ENCODE measurements at regions not wholly inside any gene's neighbourhood (a gene's known extent, or its start where the extent isn't known, plus 50 kb on each side); places are given as distances from the start of the nearest gene placed in this dataset.

DNA sequence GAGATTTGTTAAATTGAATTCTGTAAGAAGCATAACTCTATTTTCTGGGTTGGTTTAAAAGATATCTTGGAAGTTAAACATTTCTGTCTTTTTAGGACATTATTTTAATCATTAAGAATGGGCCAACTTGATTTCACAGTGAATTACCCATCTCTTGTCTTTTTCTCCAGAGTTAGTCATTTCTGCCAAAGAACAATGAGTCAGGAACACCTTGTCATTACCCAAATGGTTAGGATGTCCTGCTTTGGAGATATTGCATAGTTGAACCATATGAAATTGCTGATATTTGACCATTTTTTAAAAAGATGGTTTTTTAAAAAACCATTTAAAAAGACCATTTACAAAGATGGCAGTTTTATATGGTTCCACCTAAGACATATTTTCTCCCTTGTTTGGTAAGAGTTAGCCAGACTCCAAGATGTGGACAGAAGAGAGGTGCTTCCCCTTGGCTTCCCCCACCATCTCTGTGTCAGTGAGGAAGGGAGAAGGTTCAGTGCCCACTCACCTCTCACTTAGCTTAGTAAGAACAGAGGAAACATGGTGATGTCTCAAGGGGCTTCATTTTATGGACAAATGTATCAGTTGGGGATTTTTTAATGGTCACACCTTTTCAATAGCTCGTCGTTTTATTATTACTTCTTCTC lies 103.0 kb downstream of the PCSK1 start:
- Histone ChIP-seq H3K27ac (ENCODE audit: low read depth, low read length) (no peak overlapping the region), H3K36me3 (ENCODE audit: insufficient read depth, low read length) (no peaks in the 10 kb centered on the region), H3K27me3 (ENCODE audit: insufficient read depth, low read length) (no peaks in the 10 kb centered on the region), H3K9me3 (ENCODE audit: control insufficient read depth in 1 of 2, low read length in 2 of 2) (no peaks in the 10 kb centered on the region), H3K4me3 (ENCODE audit: low read length in 2 of 2) (no peak overlapping the region), H3K4me1 (ENCODE audit: insufficient read depth, low read length) (no peaks in the 10 kb centered on the region)
- intact Hi-C loops (cut with micrococcal nuclease): no loop called here
- Mint-ChIP-seq H3K27me3 (peaks cover 9 to 12% of the 10 kb centered on the region in 2 donors), H3K4me1 (no peaks in the 10 kb centered on the region), H3K4me3 (no peak overlapping the region), H3K27ac (no peak overlapping the region), H3K9me3 (no peaks in the 10 kb centered on the region), H3K36me3 (no peaks in the 10 kb centered on the region)
- ChIA-PET POLR2A (ENCODE audit: partially characterized antibody) (no interaction called here), CTCF (ENCODE audit: partially characterized antibody) (interaction anchor here (0.9 to 3.3 kb wide), 3 partner anchors 10 to 467 kb away, joined by 3 to 11 read pairs (median 4); no protein-coding TSS in a partner anchor)
- no peak for DNase-seq

DNA sequence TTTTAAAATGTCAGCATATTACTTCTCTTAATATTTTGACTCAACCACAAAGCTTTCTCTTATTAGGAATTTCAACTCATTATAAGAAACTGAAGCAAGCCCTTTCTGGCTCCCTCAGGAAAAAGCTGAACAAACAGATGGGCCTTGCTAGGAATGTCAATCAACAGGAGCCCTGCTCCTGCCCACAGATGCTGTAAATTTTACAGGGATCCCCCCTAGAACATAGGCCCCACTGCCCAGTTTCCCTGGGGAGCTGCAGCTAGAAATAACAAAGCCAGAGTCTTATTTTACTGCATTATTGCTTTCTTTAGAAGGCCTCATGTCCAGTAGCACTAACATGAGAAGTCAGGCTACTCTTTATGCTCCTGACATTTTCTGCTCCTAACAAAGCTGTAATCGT lies 103.8 kb downstream of the PCSK1 start:
- Histone ChIP-seq H3K27ac (ENCODE audit: low read depth, low read length) (no peak overlapping the region), H3K4me1 (ENCODE audit: insufficient read depth, low read length) (no peaks in the 10 kb centered on the region), H3K4me3 (ENCODE audit: low read length in 2 of 2) (no peak overlapping the region), H3K36me3 (ENCODE audit: insufficient read depth, low read length) (no peaks in the 10 kb centered on the region), H3K27me3 (ENCODE audit: insufficient read depth, low read length) (no peaks in the 10 kb centered on the region), H3K9me3 (ENCODE audit: control insufficient read depth in 1 of 2, low read length in 2 of 2) (no peaks in the 10 kb centered on the region)
- ChIA-PET CTCF (ENCODE audit: partially characterized antibody) (interaction anchor here (0.9 to 3.3 kb wide), 4 partner anchors 10 to 470 kb away, joined by 3 to 11 read pairs (median 4); no protein-coding TSS in a partner anchor), POLR2A (ENCODE audit: partially characterized antibody) (no interaction called here)
- Mint-ChIP-seq H3K36me3 (no peaks in the 10 kb centered on the region), H3K9me3 (no peaks in the 10 kb centered on the region), H3K4me3 (no peak overlapping the region), H3K4me1 (no peaks in the 10 kb centered on the region), H3K27me3 (peaks cover 9 to 12% of the 10 kb centered on the region in 2 donors), H3K27ac (no peak overlapping the region)
- DNase-seq: no peak
- intact Hi-C loops (cut with micrococcal nuclease): no loop called here

DNA sequence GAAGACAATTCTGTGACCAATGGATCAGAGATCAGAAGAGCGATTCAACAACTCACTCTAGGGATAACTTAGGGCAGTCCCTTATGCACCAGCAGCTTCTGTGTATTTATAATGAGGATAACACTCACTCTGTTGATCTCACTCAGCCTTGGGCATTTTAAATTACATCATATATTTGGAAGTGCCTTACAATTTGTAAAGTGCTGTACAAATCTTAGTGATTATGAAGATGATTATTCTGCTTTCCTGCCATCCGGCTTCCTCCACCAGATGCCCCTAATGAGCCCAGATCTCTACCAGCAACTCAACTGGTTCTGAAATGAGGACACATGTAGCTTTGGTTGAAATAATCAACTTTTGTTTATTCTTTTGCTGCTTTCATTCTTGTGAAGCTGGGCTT lies 105.3 kb downstream of the PCSK1 start:
- H3K4me3 Mint-ChIP-seq: no peak overlapping the region
- POLR2A ChIA-PET (ENCODE audit: partially characterized antibody): no interaction called here

DNA sequence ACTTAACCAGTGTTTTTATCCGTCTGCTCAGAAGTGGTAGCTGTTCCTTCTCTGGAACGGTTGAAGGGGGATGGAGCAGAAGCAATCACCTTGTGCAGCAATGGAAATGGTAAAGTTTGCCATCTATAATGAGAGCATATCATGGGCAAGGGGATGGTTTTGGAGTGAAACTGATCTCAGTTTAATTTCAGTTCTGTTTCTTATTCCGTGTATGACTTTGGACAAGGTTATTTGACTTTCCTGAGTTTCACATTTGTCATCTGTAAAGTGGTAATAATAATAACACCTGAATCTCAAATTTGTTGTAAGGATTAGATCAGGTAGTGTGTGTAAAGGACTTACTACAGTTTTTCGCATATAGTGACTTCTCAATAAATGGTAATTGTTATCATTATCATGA lies 106.1 kb downstream of the PCSK1 start:
- ChIA-PET POLR2A (ENCODE audit: partially characterized antibody) (no interaction called here), CTCF (ENCODE audit: partially characterized antibody) (interaction anchor here (5.9 kb wide), 1 partner anchor 9 kb away, joined by 29 read pairs; no protein-coding TSS in a partner anchor)
- intact Hi-C loops (cut with micrococcal nuclease): no loop called here
- no peak overlapping the region for H3K4me3 Mint-ChIP-seq
- peaks cover 8 to 10% of the 10 kb centered on the region in 2 donors for H3K27me3 Mint-ChIP-seq
- no peak for DNase-seq
- no peaks in the 10 kb centered on the region for H3K4me1 Mint-ChIP-seq
- H3K9me3 Mint-ChIP-seq: no peaks in the 10 kb centered on the region
- no peak overlapping the region for H3K27ac ChIP-seq (ENCODE audit: low read depth, low read length)
- H3K27me3 ChIP-seq (ENCODE audit: insufficient read depth, low read length): no peaks in the 10 kb centered on the region
- no peak overlapping the region for H3K4me3 ChIP-seq (ENCODE audit: low read length in 2 of 2)
- H3K4me1 ChIP-seq (ENCODE audit: insufficient read depth, low read length): no peaks in the 10 kb centered on the region
- H3K9me3 ChIP-seq (ENCODE audit: control insufficient read depth in 1 of 2, low read length in 2 of 2): no peaks in the 10 kb centered on the region
- no peak overlapping the region for H3K27ac Mint-ChIP-seq
- H3K36me3 ChIP-seq (ENCODE audit: insufficient read depth, low read length): no peaks in the 10 kb centered on the region
- no peaks in the 10 kb centered on the region for H3K36me3 Mint-ChIP-seq

More for the DNA sequence above, 105.3 kb downstream of the PCSK1 start:
- CTCF ChIA-PET (ENCODE audit: partially characterized antibody): interaction anchor here (3.3 to 5.9 kb wide), 2 partner anchors 9 to 12 kb away, joined by 11 to 29 read pairs; no protein-coding TSS in a partner anchor
- Histone ChIP-seq H3K9me3 (ENCODE audit: control insufficient read depth in 1 of 2, low read length in 2 of 2) (no peaks in the 10 kb centered on the region), H3K36me3 (ENCODE audit: insufficient read depth, low read length) (no peaks in the 10 kb centered on the region), H3K27me3 (ENCODE audit: insufficient read depth, low read length) (no peaks in the 10 kb centered on the region), H3K4me3 (ENCODE audit: low read length in 2 of 2) (no peak overlapping the region), H3K27ac (ENCODE audit: low read depth, low read length) (no peak overlapping the region), H3K4me1 (ENCODE audit: insufficient read depth, low read length) (no peaks in the 10 kb centered on the region)
- no peaks in the 10 kb centered on the region for H3K4me1 Mint-ChIP-seq
- intact Hi-C loops (cut with micrococcal nuclease): no loop called here
- H3K27ac Mint-ChIP-seq: no peak overlapping the region
- no peaks in the 10 kb centered on the region for H3K9me3 Mint-ChIP-seq
- DNase-seq: no peak
- H3K36me3 Mint-ChIP-seq: no peaks in the 10 kb centered on the region
- peaks cover 9 to 12% of the 10 kb centered on the region in 2 donors for H3K27me3 Mint-ChIP-seq

DNA sequence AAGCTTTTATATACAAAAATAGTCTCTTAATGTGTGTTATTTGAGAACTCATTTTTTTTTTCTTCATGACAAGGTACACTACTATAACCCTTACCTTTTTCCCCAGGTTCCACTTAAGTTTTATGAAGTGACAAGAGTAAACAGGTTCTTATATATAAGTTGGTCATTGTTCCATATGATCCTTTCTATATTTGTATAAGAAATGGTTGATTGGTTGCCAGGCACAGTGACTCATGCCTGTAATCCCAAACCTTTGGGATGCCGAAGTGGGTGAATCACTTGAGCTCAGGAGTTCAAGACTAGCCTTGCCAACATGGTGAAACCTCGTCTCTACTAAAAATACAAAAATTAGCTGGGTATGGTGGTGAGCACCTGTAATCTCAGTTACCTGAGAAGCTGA lies 108.3 kb downstream of the PCSK1 start:
- Histone ChIP-seq H3K36me3 (ENCODE audit: insufficient read depth, low read length) (no peaks in the 10 kb centered on the region), H3K27ac (ENCODE audit: low read depth, low read length) (no peak overlapping the region), H3K4me3 (ENCODE audit: low read length in 2 of 2) (no peak overlapping the region), H3K4me1 (ENCODE audit: insufficient read depth, low read length) (no peaks in the 10 kb centered on the region), H3K27me3 (ENCODE audit: insufficient read depth, low read length) (no peaks in the 10 kb centered on the region), H3K9me3 (ENCODE audit: control insufficient read depth in 1 of 2, low read length in 2 of 2) (no peaks in the 10 kb centered on the region)
- H3K4me3 Mint-ChIP-seq: no peak overlapping the region
- peaks cover 1 to 5% of the 10 kb centered on the region in 2 donors for H3K27me3 Mint-ChIP-seq
- H3K4me1 Mint-ChIP-seq: no peaks in the 10 kb centered on the region
- no peak for DNase-seq
- H3K36me3 Mint-ChIP-seq: no peaks in the 10 kb centered on the region
- H3K9me3 Mint-ChIP-seq: no peaks in the 10 kb centered on the region
- CTCF ChIA-PET (ENCODE audit: partially characterized antibody): interaction anchor here (1.3 to 5.9 kb wide), 2 partner anchors 12 to 28 kb away, joined by 3 to 29 read pairs; no protein-coding TSS in a partner anchor
- intact Hi-C loops (cut with micrococcal nuclease): no loop called here
- H3K27ac Mint-ChIP-seq: no peak overlapping the region
- POLR2A ChIA-PET (ENCODE audit: partially characterized antibody): no interaction called here

DNA sequence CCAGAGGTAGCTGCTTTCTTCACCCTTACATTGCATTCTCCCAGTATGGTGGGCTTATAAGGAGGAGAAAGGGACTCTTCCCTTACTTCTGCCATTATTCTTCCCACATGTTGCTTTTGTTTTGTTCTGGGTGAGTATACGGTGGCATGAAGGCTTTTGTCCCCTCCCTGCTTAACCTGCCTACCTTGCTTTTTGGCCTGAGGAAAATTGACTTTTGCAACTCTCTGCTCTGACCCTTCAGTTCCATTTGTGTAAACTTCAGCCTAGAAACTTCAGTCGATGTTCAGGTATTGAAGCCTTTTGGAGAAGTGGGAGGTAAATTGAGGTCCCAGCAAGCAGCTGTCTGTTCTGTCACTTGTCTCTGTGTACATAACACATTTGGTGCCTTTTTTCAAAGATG lies 110.2 kb downstream of the PCSK1 start:
- Mint-ChIP-seq H3K27ac (peak overlapping the region in 1 of 7 donors; percentile 24), H3K27me3 (peaks cover 1 to 5% of the 10 kb centered on the region in 2 donors), H3K4me1 (no peaks in the 10 kb centered on the region), H3K4me3 (no peak overlapping the region), H3K9me3 (peaks cover 0 to 3% (median 0%) of the 10 kb centered on the region in 8 donors), H3K36me3 (no peaks in the 10 kb centered on the region)
- Histone ChIP-seq H3K4me3 (ENCODE audit: low read length in 2 of 2) (no peak overlapping the region), H3K4me1 (ENCODE audit: insufficient read depth, low read length) (no peaks in the 10 kb centered on the region), H3K27ac (ENCODE audit: low read depth, low read length) (no peak overlapping the region), H3K27me3 (ENCODE audit: insufficient read depth, low read length) (no peaks in the 10 kb centered on the region), H3K9me3 (ENCODE audit: control insufficient read depth in 1 of 2, low read length in 2 of 2) (no peaks in the 10 kb centered on the region), H3K36me3 (ENCODE audit: insufficient read depth, low read length) (no peaks in the 10 kb centered on the region)
- DNase-seq: no peak
- ChIA-PET POLR2A (ENCODE audit: partially characterized antibody) (no interaction called here), CTCF (ENCODE audit: partially characterized antibody) (interaction anchor here (1.6 to 5.9 kb wide), 2 partner anchors 13 kb away, joined by 7 to 29 read pairs; no protein-coding TSS in a partner anchor)
- intact Hi-C loops (cut with micrococcal nuclease): no loop called here

DNA sequence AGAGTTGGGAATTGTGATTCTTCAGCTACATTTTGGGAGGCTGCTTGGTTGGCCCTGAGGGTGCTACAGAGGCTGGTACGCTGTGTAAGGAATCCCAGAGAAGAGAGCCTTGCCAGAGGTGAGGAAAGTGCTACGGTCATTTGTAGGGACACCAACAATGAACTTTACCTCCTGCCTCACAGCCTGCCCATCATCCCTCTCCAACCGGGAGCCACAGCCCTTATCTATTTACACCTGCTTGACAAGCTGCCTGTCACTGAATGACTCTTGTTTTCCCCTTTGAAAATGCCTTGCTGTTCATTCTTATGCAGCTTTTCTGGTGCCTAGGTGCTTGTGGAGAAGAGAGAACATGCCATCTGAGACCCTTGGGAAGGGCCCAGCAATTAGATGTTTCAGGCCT lies 110.8 kb downstream of the PCSK1 start:
- no peak for DNase-seq
- Histone ChIP-seq H3K9me3 (ENCODE audit: control insufficient read depth in 1 of 2, low read length in 2 of 2) (no peaks in the 10 kb centered on the region), H3K4me1 (ENCODE audit: insufficient read depth, low read length) (no peaks in the 10 kb centered on the region), H3K27ac (ENCODE audit: low read depth, low read length) (no peak overlapping the region), H3K36me3 (ENCODE audit: insufficient read depth, low read length) (no peaks in the 10 kb centered on the region), H3K27me3 (ENCODE audit: insufficient read depth, low read length) (no peaks in the 10 kb centered on the region), H3K4me3 (ENCODE audit: low read length in 2 of 2) (no peak overlapping the region)
- H3K27me3 Mint-ChIP-seq: peaks cover 0 to 5% of the 10 kb centered on the region in 2 donors
- POLR2A ChIA-PET (ENCODE audit: partially characterized antibody): no interaction called here
- H3K9me3 Mint-ChIP-seq: peaks cover 0 to 3% (median 0%) of the 10 kb centered on the region in 8 donors
- no peaks in the 10 kb centered on the region for H3K4me1 Mint-ChIP-seq
- H3K4me3 Mint-ChIP-seq: no peak overlapping the region
- intact Hi-C loops (cut with micrococcal nuclease): no loop called here
- no peak overlapping the region for H3K27ac Mint-ChIP-seq
- H3K36me3 Mint-ChIP-seq: no peaks in the 10 kb centered on the region
- CTCF ChIA-PET (ENCODE audit: partially characterized antibody): interaction anchor here (1.6 kb wide), 1 partner anchor 14 kb away, joined by 7 read pairs; no protein-coding TSS in a partner anchor
